A549 (cell line): ENCODE measurements at regions not wholly inside any gene's neighbourhood (a gene's known extent, or its start where the extent isn't known, plus 50 kb on each side); places are given as distances from the start of the nearest gene placed in this dataset.

Source experiments
- ATAC-seq, 2 experiments: fragments of 200-7000 bp in 1 of 2; fragments of >200 bp in 1 of 2; cut with Nextera tagmentation in 1 of 2; cut with Tn5 transposase in 1 of 2; 3 replicates each; pipeline versions ENCODE4 v1.8.0 to v1.9.1; 2018 to 2020; ENCODE audit warnings: mild to moderate bottlenecking in 1 of 2, moderate library complexity in 1 of 2
- CTCF ChIA-PET: fragments of 300-600 bp; sonication (Branson Sonifier 250); formaldehyde crosslinking; extraction: SDS; loops from one replicate; lab custom pipeline; 2021; ENCODE audit warnings: antibody characterized with exemption, inconsistent platforms; lab: Yijun Ruan, JAX
- POLR2A ChIA-PET: fragments of 350-600 bp; formaldehyde crosslinking; extraction: SDS; loops from one replicate; lab custom pipeline; 2021; ENCODE audit warnings: antibody characterized with exemption, inconsistent platforms; lab: Yijun Ruan, JAX
- DNase-seq, 2 experiments: peaks; one replicate each; pipeline versions ENCODE4 v3.0.0 to v3.0.0-alpha.2; 2011 to 2016; ENCODE audit warnings: low read depth in 1 of 2, low spot score in 1 of 2
- FAIRE-seq: peaks from 2 replicates; lab custom pipeline; 2011; peaks lifted over from hg19 to GRCh38; lab: Jason Lieb, UNC
- H3K27ac ChIP-seq, 2 experiments: fragments of >200 bp; sonication (Bioruptor Twin); formaldehyde crosslinking; 3 replicates each; pipeline ENCODE4 v1.5.1; 2016 to 2017
- H3K4me1 ChIP-seq: fragments of >200 bp; sonication (Bioruptor Twin); formaldehyde crosslinking; 3 replicates; pipeline ENCODE4 v1.6.1; 2016
- H3K4me2 ChIP-seq: fragments of >200 bp; sonication (Bioruptor Twin); formaldehyde crosslinking; 3 replicates; pipeline ENCODE4 v1.6.1; 2016
- H3K4me3 ChIP-seq: fragments of >200 bp; sonication (Bioruptor Twin); formaldehyde crosslinking; 3 replicates; pipeline ENCODE4 v1.5.1; 2016
- H3K9me3 ChIP-seq: fragments of >200 bp; sonication (Bioruptor Twin); formaldehyde crosslinking; 3 replicates; pipeline ENCODE4 v1.6.1; 2016
- BHLHE40 ChIP-seq: IDR thresholded peaks from 2 replicates; pipeline ENCODE4 v1.6.1; 2012; ENCODE audit warnings: low read depth, low read length, inconsistent platforms
- CBX2 ChIP-seq: fragments of 200-600 bp; sonication (generic); IDR thresholded peaks from 2 replicates; pipeline ENCODE4 v1.6.1; 2016; ENCODE audit warnings: low read depth, mild to moderate bottlenecking, borderline replicate concordance
- CEBPB ChIP-seq, 2 experiments: fragments of >200 bp in 1 of 2; sonication (Bioruptor Twin) in 1 of 2; formaldehyde crosslinking in 1 of 2; IDR thresholded peaks; 2 replicates each; pipeline ENCODE4 v1.6.1; 2012 to 2016
- ESRRA ChIP-seq: fragments of 150-350 bp; IDR thresholded peaks from 2 replicates; pipeline ENCODE4 v1.6.1; 2014; ENCODE audit warnings: mild to moderate bottlenecking, low read length, borderline replicate concordance
- FOSL2 ChIP-seq, 2 experiments: fragments of 450-650 bp in 1 of 2; fragments of >200 bp in 1 of 2; sonication (Bioruptor Twin) in 1 of 2; formaldehyde crosslinking; IDR thresholded peaks; 2 replicates each; pipeline versions ENCODE4 v1.5.0 to v1.6.1; 2016 to 2020; ENCODE audit warnings: mild to moderate bottlenecking in 1 of 2, moderate library complexity in 1 of 2
- GATA3 ChIP-seq: IDR thresholded peaks from 2 replicates; pipeline ENCODE4 v1.6.1; 2012; ENCODE audit warnings: borderline replicate concordance
- HDAC2 ChIP-seq: fragments of 200-600 bp; sonication (generic); IDR thresholded peaks from 2 replicates; pipeline ENCODE4 v1.6.1; 2016
- HMGXB4 ChIP-seq: fragments of 250-450 bp; sonication (Bioruptor Pico); IDR thresholded peaks from 2 replicates; pipeline ENCODE4 v1.5.0; 2021; ENCODE audit warnings: mild to moderate bottlenecking, moderate library complexity, borderline replicate concordance
- JUNB ChIP-seq: fragments of >200 bp; sonication (Bioruptor Twin); formaldehyde crosslinking; IDR thresholded peaks from 2 replicates; pipeline ENCODE4 v1.6.1; 2016
- MAX ChIP-seq: IDR thresholded peaks from 2 replicates; pipeline ENCODE4 v1.6.1; 2012
- MYC ChIP-seq: IDR thresholded peaks from 2 replicates; pipeline ENCODE4 v1.6.1; 2012; ENCODE audit warnings: mild to moderate bottlenecking, inconsistent platforms, low read length, improper control_type of control experiment, borderline replicate concordance
- RCOR1 ChIP-seq: fragments of 150-350 bp; IDR thresholded peaks from 2 replicates; pipeline ENCODE4 v1.6.1; 2014; ENCODE audit warnings: antibody characterized with exemption, low read length, low read depth
- REST ChIP-seq: fragments of 200-600 bp; sonication (generic); IDR thresholded peaks from 2 replicates; pipeline ENCODE4 v1.6.1; 2016; ENCODE audit warnings: antibody characterized with exemption, mild to moderate bottlenecking, moderate library complexity
- SREBF2 ChIP-seq: fragments of 450-650 bp; IDR thresholded peaks from 2 replicates; pipeline ENCODE4 v1.6.1; 2014; ENCODE audit warnings: mild to moderate bottlenecking, moderate library complexity
- ZC3H11A ChIP-seq: fragments of 450-650 bp; IDR thresholded peaks from 2 replicates; pipeline ENCODE4 v1.6.1; 2014; ENCODE audit warnings: antibody characterized with exemption, mild to moderate bottlenecking
- ZFP36 ChIP-seq: fragments of 450-650 bp; IDR thresholded peaks from 2 replicates; pipeline ENCODE4 v1.6.1; 2014; ENCODE audit warnings: borderline replicate concordance; ENCODE audit not compliant: partially characterized antibody
- WGBS: methylation state at CpG from one replicate; pipeline ENCODE4 v1.1.6; 2017; ENCODE audit errors: missing lambda C conversion rate; 5-methylcytosine and 5-hydroxymethylcytosine counted together
- TF ChIP-seq, protein P1 (sequence below): fragments of 150-350 bp; IDR thresholded peaks from 2 replicates; pipeline ENCODE4 v1.6.1; 2014; ENCODE audit warnings: low read depth, mild to moderate bottlenecking, low read length
- TF ChIP-seq, protein P2 (sequence below): IDR thresholded peaks from 2 replicates; pipeline ENCODE4 v1.6.1; 2012; ENCODE audit warnings: low read depth, borderline replicate concordance

GRCh38 chr20:57007171-57007540 lies 259.3 kb downstream of the BMP7 start:
- Histone ChIP-seq H3K27ac (peak overlapping the region in 1 of 2 experiments; percentile 73; a peak in 4 of 6 replicates), H3K4me2 (peak overlapping the region; percentile 69), H3K4me1 (peaks cover 30% of the 10 kb centered on the region), H3K9me3 (no peaks in the 10 kb centered on the region), H3K4me3 (no peak overlapping the region)
- no peak for DNase-seq
- POLR2A ChIA-PET: no interaction called here
- TF ChIP-seq HDAC2 (no peak), ZC3H11A (no peak), REST (no peak), ESRRA (no peak), ZFP36 (no peak), MYC (no peak), HMGXB4 (CRISPR knock-in tag) (no peak)
- TF ChIP-seq, protein P1, sequence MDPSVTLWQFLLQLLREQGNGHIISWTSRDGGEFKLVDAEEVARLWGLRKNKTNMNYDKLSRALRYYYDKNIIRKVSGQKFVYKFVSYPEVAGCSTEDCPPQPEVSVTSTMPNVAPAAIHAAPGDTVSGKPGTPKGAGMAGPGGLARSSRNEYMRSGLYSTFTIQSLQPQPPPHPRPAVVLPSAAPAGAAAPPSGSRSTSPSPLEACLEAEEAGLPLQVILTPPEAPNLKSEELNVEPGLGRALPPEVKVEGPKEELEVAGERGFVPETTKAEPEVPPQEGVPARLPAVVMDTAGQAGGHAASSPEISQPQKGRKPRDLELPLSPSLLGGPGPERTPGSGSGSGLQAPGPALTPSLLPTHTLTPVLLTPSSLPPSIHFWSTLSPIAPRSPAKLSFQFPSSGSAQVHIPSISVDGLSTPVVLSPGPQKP: no peak
- no peak for FAIRE-seq
- CTCF ChIA-PET: interaction anchor here (0.8 to 3.4 kb wide), 11 partner anchors 10 to 456 kb away, joined by 3 to 15 read pairs (median 4); no protein-coding TSS in a partner anchor
- WGBS: 85% methylated on average over 3 of the region's 3 CpGs
- ATAC-seq: no peak

DNA sequence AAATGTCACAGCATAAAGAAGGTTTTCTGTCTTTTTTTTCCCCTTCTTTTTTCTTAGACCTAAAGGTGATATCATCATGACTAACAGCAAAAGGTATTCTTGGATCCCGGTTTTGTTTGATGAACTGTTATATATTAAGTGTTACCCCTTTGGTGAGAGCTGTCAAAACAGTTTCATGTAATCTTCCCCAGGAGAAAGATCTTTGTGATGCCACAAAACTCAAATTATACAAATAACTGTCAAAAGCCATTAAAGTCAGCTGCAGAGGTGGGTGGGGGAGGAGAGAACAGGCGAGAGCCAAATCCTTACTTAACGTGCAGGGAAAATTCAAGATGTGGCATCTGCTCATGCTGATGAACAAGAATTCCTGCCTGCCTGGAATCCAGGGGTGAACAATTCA lies 258.2 kb downstream of the BMP7 start:
- H3K4me2 ChIP-seq: peak overlapping the region; percentile 69
- 1% methylated on average over 3 of the region's 3 CpGs for WGBS
- CTCF ChIA-PET: interaction anchor here (0.9 to 3.4 kb wide), 6 partner anchors 9 to 378 kb away, joined by 3 to 15 read pairs (median 4); no protein-coding TSS in a partner anchor
- peak; percentile 33; the same call in 1 of the 2 replicates for TF ChIP-seq MAX
- TF ChIP-seq CEBPB (IDR thresholded peaks at IDR 0.05): peak in 1 of 2 experiments; percentile 26; a peak in 1 of 4 replicates
- TF ChIP-seq, protein P2, sequence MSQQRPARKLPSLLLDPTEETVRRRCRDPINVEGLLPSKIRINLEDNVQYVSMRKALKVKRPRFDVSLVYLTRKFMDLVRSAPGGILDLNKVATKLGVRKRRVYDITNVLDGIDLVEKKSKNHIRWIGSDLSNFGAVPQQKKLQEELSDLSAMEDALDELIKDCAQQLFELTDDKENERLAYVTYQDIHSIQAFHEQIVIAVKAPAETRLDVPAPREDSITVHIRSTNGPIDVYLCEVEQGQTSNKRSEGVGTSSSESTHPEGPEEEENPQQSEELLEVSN: no peak
- TF ChIP-seq BHLHE40: no peak
- TF ChIP-seq FOSL2 (IDR thresholded peaks at IDR 0.05): no peak
- peak; percentile 29; the same call in 1 of the 2 replicates for TF ChIP-seq FOSL2 (CRISPR knock-in tag; IDR thresholded peaks at IDR 0.05)
- no peak for TF ChIP-seq SREBF2
- TF ChIP-seq GATA3: peak; percentile 49; the same call in 1 of the 2 replicates
- no peak for TF ChIP-seq CBX2
- no peak for TF ChIP-seq RCOR1
- TF ChIP-seq JUNB: peak; percentile 62
- no peak overlapping the region for H3K4me3 ChIP-seq
- H3K9me3 ChIP-seq: no peaks in the 10 kb centered on the region
- peak; percentile 60 to 65; a peak in 3 of 6 replicates for ATAC-seq
- FAIRE-seq: peak; percentile 32
- peak overlapping the region; percentile 44 to 53; a peak in 3 of 6 replicates for H3K27ac ChIP-seq
- POLR2A ChIA-PET: interaction anchor here (0.7 kb wide), 1 partner anchor 391 kb away, joined by 3 read pairs; no protein-coding TSS in a partner anchor
- H3K4me1 ChIP-seq: peaks cover 30% of the 10 kb centered on the region
- DNase-seq: peak in 1 of 2 experiments; percentile 24
